ENCODE measurements at regions not wholly inside any gene's neighbourhood (a gene's known extent, or its start where the extent isn't known, plus 50 kb on each side); places are given as distances from the start of the nearest gene placed in this dataset.
"Not testable (repeated sequence)": the region's sequence is repeated elsewhere in the genome, so short reads cannot be mapped to it uniquely, and the experiment has no call there.

- DNase-seq = no peak
- intact Hi-C loops (cut with DNase I) = no loop called here
Observed at GRCh38 chr14:34063470-34064164, 112.7 kb upstream of the EGLN3 start.

DNA sequence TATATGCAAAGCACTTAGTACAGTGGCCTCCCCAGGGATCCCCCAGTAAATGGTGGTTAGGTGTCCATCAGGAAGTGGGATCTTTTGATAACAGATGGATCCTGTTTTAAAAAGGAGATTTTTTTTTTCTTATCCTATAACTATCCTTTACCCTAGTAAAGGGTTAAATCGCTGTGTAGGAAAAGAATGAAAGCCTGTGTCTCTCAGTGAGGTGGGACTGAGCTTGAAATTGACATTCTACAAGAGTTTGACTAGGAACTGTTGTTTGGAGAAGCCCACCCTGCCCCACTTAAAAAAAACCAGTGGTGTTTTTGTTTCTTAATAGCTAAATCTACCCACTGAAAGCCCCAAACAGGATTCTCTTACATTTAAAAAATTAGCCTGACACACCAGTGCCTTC is 112.2 kb upstream of the EGLN3 start:
- intact Hi-C loops (cut with DNase I) = no loop called here
- no peak for DNase-seq

GRCh38 chr14:34062353-34062973 is 111.6 kb upstream of the EGLN3 start:
- intact Hi-C loops (cut with DNase I) = no loop called here
- DNase-seq = no peak

DNA sequence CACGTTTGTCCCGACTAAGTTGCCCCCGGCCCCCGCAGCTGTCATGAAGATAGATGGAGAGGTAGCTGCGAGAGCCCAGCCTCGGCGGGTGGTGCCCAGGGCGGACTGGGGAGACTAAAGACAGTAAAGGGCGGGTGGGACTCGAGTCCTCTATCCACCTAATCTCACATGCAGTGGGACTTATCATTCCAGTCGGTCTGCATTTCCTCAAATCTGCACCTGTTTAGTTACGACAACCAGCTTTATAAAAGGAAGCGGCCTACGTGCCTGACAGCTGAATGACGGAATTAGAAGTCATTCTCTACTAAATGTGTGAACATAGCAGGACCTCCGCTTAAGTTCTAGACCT is 109.8 kb upstream of the EGLN3 start:
- intact Hi-C loops (cut with DNase I) = no loop called here
- peak in 13 of 42 donors; percentile 19 to 62 (median 28) for DNase-seq

DNA sequence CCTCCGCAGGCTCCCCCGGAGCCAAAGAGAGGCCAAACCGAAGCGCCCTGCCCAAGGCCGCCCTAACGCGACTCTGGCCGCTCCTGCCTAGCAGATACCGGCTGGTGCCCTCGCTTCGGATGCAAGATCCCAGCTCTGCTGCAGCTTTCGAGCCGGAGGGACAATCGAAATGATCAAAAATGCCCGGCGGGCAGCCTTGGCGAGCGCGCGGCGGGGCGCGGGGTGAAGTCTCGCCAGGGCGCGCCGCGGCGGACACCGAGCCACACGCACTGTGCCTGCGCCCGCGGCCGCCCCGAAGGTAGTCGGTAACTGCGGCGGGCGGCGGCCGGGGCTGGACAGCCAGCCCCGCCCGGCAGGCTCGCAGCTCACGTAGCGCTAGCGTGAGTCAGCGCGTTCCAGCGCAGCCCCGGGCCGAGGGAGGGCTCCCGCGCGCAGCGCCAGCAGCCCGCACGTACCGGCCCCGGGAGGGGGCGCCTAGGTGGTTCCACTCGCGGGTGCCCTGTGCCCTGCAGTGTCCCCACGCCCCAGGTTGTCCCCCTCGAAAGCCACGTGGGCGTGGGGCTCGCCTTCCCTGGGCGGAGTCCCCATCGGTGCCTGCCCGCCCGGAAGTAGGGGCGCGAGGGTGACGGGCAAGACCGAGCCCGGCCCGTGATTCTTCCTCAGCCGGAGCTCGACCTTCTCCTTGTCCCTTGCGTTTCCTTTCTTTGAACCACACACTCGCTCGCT is 109.2 kb upstream of the EGLN3 start:
- intact Hi-C loops (cut with DNase I) = no loop called here

GRCh38 chr14:34059037-34059924 is 108.4 kb upstream of the EGLN3 start:
- intact Hi-C loops (cut with DNase I) = no loop called here
- DNase-seq = no peak

More for the DNA sequence above, 109.2 kb upstream of the EGLN3 start:
- peak in 41 of 42 donors; percentile 31 to 87 (median 74) for DNase-seq

GRCh38 chr14:34058510-34058909 is 107.6 kb upstream of the EGLN3 start:
- no peak for DNase-seq

DNA sequence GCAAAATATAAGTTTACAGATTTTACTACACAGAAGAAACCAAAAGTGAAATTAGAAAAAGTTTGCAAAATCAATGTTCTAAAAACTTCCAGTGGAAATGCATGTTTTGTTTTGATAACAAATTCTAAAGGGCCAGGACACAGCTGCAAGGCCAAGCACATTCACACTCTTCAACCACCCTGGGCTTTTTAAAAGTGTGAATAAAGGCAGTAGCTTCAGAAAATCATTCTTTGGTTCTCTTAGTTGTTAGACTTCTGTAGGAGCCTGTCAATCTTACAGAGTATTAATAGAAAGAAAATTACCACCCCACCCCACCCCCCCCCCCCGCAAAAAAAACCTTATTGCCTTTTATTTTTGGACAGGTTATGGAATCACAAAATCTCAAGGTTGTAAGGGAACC is 105.2 kb upstream of the EGLN3 start:
- intact Hi-C loops (cut with DNase I) = no loop called here
- DNase-seq = no peak

More at GRCh38 chr14:34058510-34058909, 107.6 kb upstream of the EGLN3 start:
- intact Hi-C loops (cut with DNase I) = no loop called here

DNA sequence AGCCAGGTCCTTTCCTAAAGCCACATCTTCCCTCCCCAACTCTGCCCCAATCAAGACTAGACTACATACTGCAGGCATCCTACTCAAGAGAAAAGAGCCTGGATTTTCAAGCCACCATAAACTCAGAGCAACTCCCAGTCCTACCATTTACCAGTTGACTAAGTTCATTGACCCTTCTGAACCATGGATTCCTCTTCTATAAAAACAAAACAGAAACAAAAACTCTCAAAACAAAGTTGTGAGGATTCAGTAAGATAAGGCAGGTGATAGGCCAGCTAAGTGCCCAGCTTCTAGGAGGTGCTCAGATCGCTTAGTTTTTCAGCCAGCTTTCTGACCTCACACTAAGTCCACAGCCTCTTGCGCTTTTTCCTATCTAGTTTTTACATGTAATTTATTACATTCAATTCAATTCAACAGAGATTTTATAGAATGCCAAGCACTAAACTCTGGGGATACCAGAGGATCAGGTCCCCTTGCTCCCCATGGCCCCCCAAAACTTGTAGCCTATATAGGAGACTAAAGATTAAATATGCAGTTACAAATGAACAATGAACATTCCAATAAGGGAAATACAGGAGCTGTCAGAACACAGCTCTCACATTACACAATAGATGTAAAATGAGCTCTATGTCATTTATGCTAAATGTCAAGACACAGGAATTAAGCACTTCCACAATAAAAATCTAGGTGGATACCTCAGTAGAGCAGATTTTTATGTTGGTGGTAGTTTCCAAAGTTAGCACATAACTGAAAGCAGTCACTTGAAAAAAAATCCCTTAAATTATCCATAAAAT is 104.5 kb upstream of the EGLN3 start:
- intact Hi-C loops (cut with DNase I) = no loop called here

GRCh38 chr14:34053666-34054065 is 102.8 kb upstream of the EGLN3 start:
- intact Hi-C loops (cut with DNase I) = no loop called here
- DNase-seq = peak in 1 of 42 donors; percentile 11

More for the DNA sequence above, 104.5 kb upstream of the EGLN3 start:
- DNase-seq = peak in 1 of 42 donors; percentile 21

DNA sequence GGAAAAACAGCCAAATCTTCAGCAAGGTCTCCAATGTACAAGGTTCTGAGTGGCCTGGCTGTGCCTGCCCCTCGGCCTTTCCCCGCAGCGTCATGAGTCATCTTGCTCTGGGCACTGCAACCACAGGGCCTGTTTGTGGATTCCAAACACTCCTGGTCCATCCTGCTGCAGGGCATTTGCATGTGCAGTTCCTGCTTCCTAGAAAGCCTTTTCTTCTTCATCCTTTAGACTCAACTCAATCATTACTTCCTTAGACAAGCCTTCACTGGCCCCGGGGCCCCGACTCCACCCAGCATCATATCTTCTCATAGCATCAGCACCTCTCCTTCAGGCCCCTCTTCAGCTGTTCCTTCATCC is 101.8 kb upstream of the EGLN3 start:
- DNase-seq = peak in 2 of 42 donors; percentile 26 to 57
- intact Hi-C loops (cut with DNase I) = no loop called here

DNA sequence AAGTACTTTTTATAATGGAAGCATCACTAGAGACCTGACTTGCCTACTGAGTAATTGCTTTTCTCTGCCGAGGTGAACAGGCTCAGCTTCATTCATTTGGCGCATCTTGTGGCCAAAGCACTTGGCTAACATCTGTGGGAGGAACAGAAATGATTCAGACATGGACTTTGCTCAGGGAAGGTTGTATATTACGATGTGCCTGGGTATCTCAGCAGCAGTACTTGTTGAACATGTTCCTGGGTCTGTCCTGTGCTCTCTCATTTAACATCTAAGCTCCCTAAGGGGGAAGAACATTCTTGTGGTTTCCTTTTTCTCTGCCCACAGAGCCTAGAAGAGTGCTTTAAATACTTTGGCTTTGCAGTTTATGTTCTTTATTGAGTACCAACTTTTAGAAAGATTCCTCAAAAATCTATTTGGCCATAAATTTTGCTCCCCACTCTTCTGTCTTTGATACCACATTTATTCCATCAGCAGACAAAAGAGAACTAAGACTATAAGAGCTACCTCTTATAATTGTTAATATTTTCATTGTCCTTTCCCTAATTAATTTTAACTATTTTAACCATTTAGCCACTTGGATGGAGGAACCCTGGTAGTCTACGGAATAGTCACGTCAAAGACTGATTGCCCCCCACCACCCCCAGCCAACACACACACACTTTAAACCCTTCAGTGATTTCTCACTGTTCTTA is 101.2 kb upstream of the EGLN3 start:
- DNase-seq = no peak
- intact Hi-C loops (cut with DNase I) = no loop called here

DNA sequence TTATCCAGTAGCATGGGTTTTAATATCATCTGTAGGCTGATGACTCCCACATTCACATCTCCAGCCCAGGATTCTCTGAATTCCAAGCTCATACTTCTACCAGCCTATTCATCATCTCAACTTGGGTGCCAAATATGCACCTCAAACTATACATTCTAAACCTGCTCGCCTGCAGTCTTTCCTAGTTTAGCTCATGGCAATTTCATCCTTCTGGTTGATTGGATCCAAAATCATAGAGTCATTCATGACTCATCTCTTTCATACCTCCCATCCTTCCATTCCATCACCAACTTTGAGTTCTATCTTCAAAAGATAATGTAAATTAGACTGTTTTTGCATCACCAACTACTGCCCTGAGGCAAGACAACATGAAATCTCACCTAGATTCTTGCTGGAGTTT is 99.7 kb upstream of the EGLN3 start:
- no peak for DNase-seq

DNA sequence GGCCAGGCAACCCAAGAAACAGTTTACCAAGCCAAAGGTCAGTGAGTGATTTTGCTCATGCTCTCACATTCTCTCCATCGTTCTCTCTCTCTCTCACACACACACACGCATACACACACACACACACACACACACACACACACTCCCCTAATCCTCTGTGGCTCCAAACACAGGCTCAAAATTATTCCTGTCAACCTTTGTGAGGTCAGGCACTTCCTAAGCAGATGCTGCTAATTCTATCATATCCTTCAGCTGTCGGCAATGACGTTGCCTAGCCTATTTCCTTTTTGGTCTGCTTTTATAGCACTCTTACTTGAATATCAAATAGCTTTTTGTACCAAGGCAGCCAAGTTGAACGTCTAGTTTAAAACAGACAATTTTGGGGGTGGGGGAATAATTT is 98.9 kb upstream of the EGLN3 start:
- intact Hi-C loops (cut with DNase I) = no loop called here
- DNase-seq = no peak

More for the DNA sequence above, 99.7 kb upstream of the EGLN3 start:
- intact Hi-C loops (cut with DNase I) = no loop called here

GRCh38 chr14:34049187-34049586 is 98.3 kb upstream of the EGLN3 start:
- DNase-seq; intact Hi-C loops (cut with DNase I): not testable (repeated sequence)

DNA sequence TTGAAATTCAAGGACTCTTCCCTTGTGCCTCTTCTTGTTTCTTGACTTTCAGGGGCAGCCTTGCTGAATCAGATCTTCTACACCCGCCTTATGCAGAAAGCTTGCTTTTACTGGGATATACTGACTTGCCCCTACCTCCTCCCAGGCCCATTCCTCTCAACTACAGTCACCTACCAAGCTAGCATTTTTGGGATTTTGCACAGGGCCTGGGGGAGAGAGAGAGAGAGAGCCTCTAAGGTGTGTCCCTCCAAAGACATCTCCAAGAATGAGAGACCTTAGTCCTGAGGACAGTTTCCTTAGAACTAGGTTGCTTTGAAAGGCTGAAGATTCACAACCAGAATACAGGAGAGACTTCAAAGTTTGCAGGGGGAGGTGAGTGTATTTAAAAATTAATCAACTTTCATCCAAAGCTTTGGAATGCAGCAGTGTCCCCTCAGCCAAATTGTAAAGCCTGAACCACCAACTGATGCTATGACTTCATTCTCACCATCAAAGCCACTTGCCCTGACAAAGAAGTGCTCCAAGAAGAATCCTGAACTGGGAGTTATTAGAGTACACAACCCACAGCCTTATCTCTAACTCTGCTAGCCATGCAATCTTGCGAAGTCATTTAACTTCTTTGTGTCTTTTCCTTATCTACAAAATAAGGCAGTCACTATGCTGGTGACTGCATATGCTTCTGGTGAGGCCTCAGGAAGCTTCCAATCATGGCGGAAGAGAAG is 96.1 kb upstream of the EGLN3 start:
- no peak for DNase-seq
- intact Hi-C loops (cut with DNase I) = no loop called here

DNA sequence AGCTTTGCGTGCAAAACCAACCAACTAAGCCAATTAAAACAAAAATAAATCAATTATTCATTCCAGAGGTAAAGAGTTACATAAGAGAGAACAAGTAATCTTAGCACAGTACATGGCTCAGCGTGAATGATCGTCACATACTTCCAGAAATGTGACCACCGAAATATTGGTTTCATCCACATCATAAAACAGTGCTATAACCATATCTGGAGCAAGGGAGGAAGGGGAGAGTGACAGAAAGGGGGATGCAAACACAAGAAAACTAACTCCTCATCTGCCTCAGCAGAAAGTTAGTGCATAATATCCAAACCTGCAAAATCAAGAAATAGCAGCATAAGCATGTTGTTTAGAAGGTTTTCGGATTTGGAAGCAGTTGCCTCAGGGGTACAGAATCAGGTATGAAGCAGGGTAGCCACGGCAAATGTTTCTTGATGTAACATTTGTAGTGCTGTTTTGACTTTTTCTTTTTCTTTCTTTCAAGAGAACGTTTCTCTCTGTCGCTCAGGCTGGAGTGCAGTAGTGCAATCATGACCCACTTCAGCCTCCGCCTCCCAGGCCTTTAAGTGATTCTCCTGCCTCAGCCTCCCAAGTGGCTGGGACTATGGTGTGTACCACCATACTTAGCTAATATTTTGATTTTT is 93.9 kb upstream of the EGLN3 start:
- intact Hi-C loops (cut with DNase I) = no loop called here
- DNase-seq = no peak

Data from head of caudate nucleus (tissue), 42 donors.